Osteocyte (in vitro differentiated cells): ENCODE measurements at regions not wholly inside any gene's neighbourhood (a gene's known extent, or its start where the extent isn't known, plus 50 kb on each side); places are given as distances from the start of the nearest gene placed in this dataset.

Experiments used
- DNase-seq: peaks from one replicate; pipeline ENCODE4 v3.0.0; 2021; ENCODE audit warnings: mixed read lengths; ENCODE audit not compliant: unreplicated experiment; ENCODE audit errors: extremely low spot score
- H3K27ac Mint-ChIP-seq: one replicate; pipeline ENCODE4 v1.8.0; 2021; ENCODE audit warnings: mild to moderate bottlenecking, mixed read lengths; ENCODE audit not compliant: unreplicated experiment
- H3K27me3 Mint-ChIP-seq: one replicate; pipeline ENCODE4 v1.8.0; 2021; ENCODE audit warnings: mixed read lengths; ENCODE audit not compliant: unreplicated experiment
- H3K36me3 Mint-ChIP-seq: one replicate; pipeline ENCODE4 v1.8.0; 2021; ENCODE audit warnings: mixed read lengths; ENCODE audit not compliant: unreplicated experiment
- H3K4me1 Mint-ChIP-seq: one replicate; pipeline ENCODE4 v1.8.0; 2021; ENCODE audit warnings: mixed read lengths; ENCODE audit not compliant: unreplicated experiment
- H3K4me3 Mint-ChIP-seq: one replicate; pipeline ENCODE4 v1.8.0; 2021; ENCODE audit warnings: mild to moderate bottlenecking, moderate library complexity, mixed read lengths; ENCODE audit not compliant: unreplicated experiment
- H3K9me3 Mint-ChIP-seq: one replicate; pipeline ENCODE4 v1.8.0; 2021; ENCODE audit warnings: mixed read lengths; ENCODE audit not compliant: unreplicated experiment
- CTCF ChIP-seq: fragments of 200-600 bp; sonication (generic); IDR thresholded peaks from 2 replicates; pipeline ENCODE4 v1.5.0; 2021; ENCODE audit warnings: antibody characterized with exemption, mild to moderate bottlenecking, moderate library complexity

GRCh38 chr5:174210596-174211276 lies 165.2 kb downstream of the NSG2 start:
- Mint-ChIP-seq H3K27me3 (peaks cover 2% of the 10 kb centered on the region), H3K27ac (no peak overlapping the region), H3K36me3 (no peaks in the 10 kb centered on the region), H3K9me3 (no peaks in the 10 kb centered on the region), H3K4me1 (no peaks in the 10 kb centered on the region), H3K4me3 (no peak overlapping the region)
- DNase-seq, result no peak
- no peak for TF ChIP-seq CTCF

- H3K9me3 Mint-ChIP-seq, result no peaks in the 10 kb centered on the region
- no peak overlapping the region for H3K4me3 Mint-ChIP-seq
- no peak for DNase-seq
- H3K27me3 Mint-ChIP-seq, result peaks cover 2% of the 10 kb centered on the region
- TF ChIP-seq CTCF, result no peak
- H3K36me3 Mint-ChIP-seq, result no peaks in the 10 kb centered on the region
- no peak overlapping the region for H3K27ac Mint-ChIP-seq
- no peaks in the 10 kb centered on the region for H3K4me1 Mint-ChIP-seq
These were observed 165.7 kb downstream of the NSG2 start for GRCh38 chr5:174211277-174211626.

- no peak for TF ChIP-seq CTCF
- Mint-ChIP-seq H3K27me3 (peaks cover 3% of the 10 kb centered on the region), H3K4me1 (no peaks in the 10 kb centered on the region), H3K9me3 (no peaks in the 10 kb centered on the region), H3K4me3 (no peak overlapping the region), H3K27ac (no peak overlapping the region), H3K36me3 (no peaks in the 10 kb centered on the region)
- DNase-seq, result no peak
These were observed 172.0 kb downstream of the NSG2 start for GRCh38 chr5:174217527-174217926.

- Mint-ChIP-seq H3K27me3 (peaks cover 3% of the 10 kb centered on the region), H3K4me3 (no peak overlapping the region), H3K4me1 (no peaks in the 10 kb centered on the region), H3K9me3 (no peaks in the 10 kb centered on the region), H3K27ac (no peak overlapping the region), H3K36me3 (no peaks in the 10 kb centered on the region)
- no peak for DNase-seq
- no peak for TF ChIP-seq CTCF
These were observed 172.7 kb downstream of the NSG2 start for GRCh38 chr5:174218162-174218561.

- Mint-ChIP-seq H3K4me3 (no peak overlapping the region), H3K4me1 (no peaks in the 10 kb centered on the region), H3K36me3 (no peaks in the 10 kb centered on the region), H3K27ac (no peak overlapping the region), H3K27me3 (peaks cover 3% of the 10 kb centered on the region), H3K9me3 (no peaks in the 10 kb centered on the region)
- DNase-seq, result no peak
- no peak for TF ChIP-seq CTCF
These were observed 174.9 kb downstream of the NSG2 start for GRCh38 chr5:174220417-174220816.
